Activated T-helper 17 cell treated with anti-CD3 and anti-CD28 coated beads, Interleukin-2, amount 50 U/mL, for 72 hours (primary cell): ENCODE measurements at regions not wholly inside any gene's neighbourhood (a gene's known extent, or its start where the extent isn't known, plus 50 kb on each side); places are given as distances from the start of the nearest gene placed in this dataset.

Experiments used
- ATAC-seq: fragments of 150-1000 bp; cut with Tn5 transposase; replicated peaks from 2 replicates; pipeline ENCODE4 v1.10.0; 2021; ENCODE audit warnings: mild to moderate bottlenecking, moderate library complexity
- H3K27ac Mint-ChIP-seq: one replicate; pipeline ENCODE4 v1.8.0; 2022; ENCODE audit warnings: mixed read lengths
- H3K27me3 Mint-ChIP-seq: one replicate; pipeline ENCODE4 v1.8.0; 2022; ENCODE audit warnings: mixed read lengths
- H3K36me3 Mint-ChIP-seq: one replicate; pipeline ENCODE4 v1.8.0; 2022; ENCODE audit warnings: low read depth, mild to moderate bottlenecking, mixed read lengths
- H3K4me1 Mint-ChIP-seq: one replicate; pipeline ENCODE4 v1.8.0; 2022; ENCODE audit warnings: mixed read lengths
- H3K4me3 Mint-ChIP-seq: one replicate; pipeline ENCODE4 v1.8.0; 2022; ENCODE audit warnings: mild to moderate bottlenecking, mixed read lengths
- H3K9me3 Mint-ChIP-seq: one replicate; pipeline ENCODE4 v1.8.0; 2022; ENCODE audit warnings: mixed read lengths

GRCh38 chr5:93010037-93010436 lies 571.0 kb downstream of the NR2F1-AS1 start:
- no peak overlapping the region for H3K4me3 Mint-ChIP-seq

DNA sequence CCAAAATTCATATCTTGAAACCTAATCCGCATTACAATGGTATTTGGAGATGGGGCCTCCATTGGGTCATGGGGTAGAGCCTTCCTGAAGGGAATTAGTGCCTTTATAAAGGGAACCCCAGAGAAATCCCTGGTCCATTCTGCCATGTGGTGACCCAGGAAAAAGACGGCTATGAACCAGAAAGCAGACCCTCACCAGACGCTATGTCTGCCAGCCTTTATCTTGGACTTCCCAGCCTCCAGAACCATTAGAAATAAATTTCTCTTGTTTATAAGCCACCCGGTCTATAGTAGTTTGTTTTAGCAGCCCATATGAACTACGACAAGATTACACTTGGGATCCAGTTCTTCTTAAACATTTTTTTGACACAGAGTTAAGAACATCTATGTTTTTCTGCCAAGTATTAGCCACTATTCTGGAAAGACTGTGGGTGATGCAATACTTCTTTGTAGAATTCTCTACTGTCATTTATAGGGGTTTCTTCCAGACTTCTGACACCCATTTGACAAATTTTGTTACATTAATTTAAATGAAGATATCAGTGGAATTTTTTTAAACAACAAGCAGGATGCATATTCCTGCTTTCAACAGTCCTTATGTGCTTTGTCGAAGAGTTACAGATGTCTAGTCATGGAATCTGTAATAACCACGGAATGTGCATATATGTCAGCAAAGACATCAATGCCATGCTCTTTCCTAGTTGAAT lies 572.4 kb downstream of the NR2F1-AS1 start:
- peaks cover 3% of the 10 kb centered on the region for H3K9me3 Mint-ChIP-seq
- no peak overlapping the region for H3K4me3 Mint-ChIP-seq
- ATAC-seq, result no peak

More at GRCh38 chr5:93010037-93010436, 571.0 kb downstream of the NR2F1-AS1 start:
- Mint-ChIP-seq H3K9me3 (peaks cover 3% of the 10 kb centered on the region), H3K27me3 (no peaks in the 10 kb centered on the region), H3K27ac (no peak overlapping the region), H3K4me1 (no peaks in the 10 kb centered on the region), H3K36me3 (no peaks in the 10 kb centered on the region)
- no peak for ATAC-seq

GRCh38 chr5:93006915-93007314 lies 574.1 kb downstream of the NR2F1-AS1 start:
- no peaks in the 10 kb centered on the region for H3K36me3 Mint-ChIP-seq
- no peak for ATAC-seq
- no peaks in the 10 kb centered on the region for H3K27me3 Mint-ChIP-seq
- no peak overlapping the region for H3K27ac Mint-ChIP-seq
- no peaks in the 10 kb centered on the region for H3K4me1 Mint-ChIP-seq
- H3K4me3 Mint-ChIP-seq, result no peak overlapping the region
- H3K9me3 Mint-ChIP-seq, result peaks cover 3% of the 10 kb centered on the region

More for the DNA sequence above, 572.4 kb downstream of the NR2F1-AS1 start:
- Mint-ChIP-seq H3K36me3 (no peaks in the 10 kb centered on the region), H3K4me1 (no peaks in the 10 kb centered on the region), H3K27me3 (no peaks in the 10 kb centered on the region), H3K27ac (no peak overlapping the region)

DNA sequence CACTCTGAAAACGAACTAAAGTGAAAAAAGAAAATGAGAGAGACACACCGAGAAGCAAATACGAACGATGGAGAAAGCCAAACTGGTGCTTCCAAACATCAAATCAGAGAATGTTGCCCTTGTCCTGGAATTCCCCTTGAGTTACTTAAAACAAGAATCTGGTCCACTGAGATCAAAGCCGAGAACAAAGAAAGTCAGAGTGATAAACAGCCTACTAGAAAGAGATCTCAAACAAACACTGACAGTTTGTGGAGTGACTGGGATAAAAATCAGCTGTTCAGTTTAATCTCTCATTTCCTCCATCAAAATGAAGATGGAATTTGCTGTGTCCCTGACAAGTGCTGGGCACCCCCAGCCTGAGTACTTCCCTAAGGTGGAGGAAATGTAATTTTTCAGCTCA lies 582.6 kb downstream of the NR2F1-AS1 start:
- no peaks in the 10 kb centered on the region for H3K36me3 Mint-ChIP-seq
- H3K4me3 Mint-ChIP-seq, result no peak overlapping the region
- peaks cover 9% of the 10 kb centered on the region for H3K9me3 Mint-ChIP-seq
- ATAC-seq, result no peak
- H3K27ac Mint-ChIP-seq, result no peak overlapping the region
- no peaks in the 10 kb centered on the region for H3K4me1 Mint-ChIP-seq
- no peaks in the 10 kb centered on the region for H3K27me3 Mint-ChIP-seq

GRCh38 chr5:92994392-92994791 lies 586.6 kb downstream of the NR2F1-AS1 start:
- no peaks in the 10 kb centered on the region for H3K36me3 Mint-ChIP-seq
- no peaks in the 10 kb centered on the region for H3K27me3 Mint-ChIP-seq
- no peak overlapping the region for H3K4me3 Mint-ChIP-seq
- ATAC-seq, result no peak
- H3K9me3 Mint-ChIP-seq, result peaks cover 10% of the 10 kb centered on the region
- H3K4me1 Mint-ChIP-seq, result no peaks in the 10 kb centered on the region
- no peak overlapping the region for H3K27ac Mint-ChIP-seq

DNA sequence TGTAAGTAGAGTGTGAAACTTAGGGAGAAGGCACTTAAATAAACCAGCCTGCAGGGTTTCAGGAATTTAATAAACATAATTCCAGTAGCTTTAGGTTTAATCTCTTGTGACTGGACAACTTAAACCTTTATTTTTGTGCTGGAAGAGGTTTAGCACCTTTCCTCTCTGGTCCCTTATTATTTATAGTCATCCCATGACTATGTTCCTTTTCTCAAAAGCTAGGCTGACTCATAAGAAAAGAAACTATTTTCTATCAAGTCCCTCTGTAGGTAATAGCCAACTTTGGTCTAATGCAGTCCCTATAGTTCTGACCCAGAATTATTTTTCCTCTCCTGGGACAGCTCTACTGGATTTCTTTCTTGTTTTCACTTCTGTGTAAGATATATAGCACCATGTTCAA lies 588.9 kb downstream of the NR2F1-AS1 start:
- Mint-ChIP-seq H3K9me3 (peaks cover 10% of the 10 kb centered on the region), H3K4me1 (no peaks in the 10 kb centered on the region), H3K27me3 (no peaks in the 10 kb centered on the region), H3K27ac (no peak overlapping the region), H3K4me3 (no peak overlapping the region), H3K36me3 (no peaks in the 10 kb centered on the region)
- no peak for ATAC-seq

- Mint-ChIP-seq H3K27ac (no peak overlapping the region), H3K4me3 (no peak overlapping the region), H3K9me3 (peaks cover 10% of the 10 kb centered on the region), H3K27me3 (no peaks in the 10 kb centered on the region), H3K36me3 (no peaks in the 10 kb centered on the region), H3K4me1 (no peaks in the 10 kb centered on the region)
- ATAC-seq, result no peak
Observed at GRCh38 chr5:92991581-92992067, 589.4 kb downstream of the NR2F1-AS1 start.

DNA sequence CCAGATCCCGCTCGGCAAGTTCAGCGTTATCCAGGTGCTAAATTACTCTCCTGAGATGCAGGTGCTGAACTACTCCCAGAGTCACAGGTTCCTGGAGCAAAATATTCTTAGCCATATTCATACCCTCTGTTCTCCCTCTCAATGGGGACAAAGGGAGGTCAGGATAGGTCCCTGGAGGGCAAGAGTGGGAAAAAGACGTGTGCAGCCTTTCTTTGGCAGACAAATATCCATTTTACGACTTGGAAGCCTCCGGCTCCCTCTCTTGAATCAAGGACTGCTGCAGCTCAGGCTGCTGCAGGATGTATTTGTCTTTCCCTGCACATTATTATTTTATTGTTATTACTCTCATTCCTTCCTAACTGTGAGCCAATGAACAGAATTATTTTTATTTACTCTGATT lies 590.2 kb downstream of the NR2F1-AS1 start:
- Mint-ChIP-seq H3K9me3 (peaks cover 10% of the 10 kb centered on the region), H3K27me3 (no peaks in the 10 kb centered on the region), H3K4me1 (no peaks in the 10 kb centered on the region), H3K27ac (no peak overlapping the region), H3K36me3 (no peaks in the 10 kb centered on the region), H3K4me3 (no peak overlapping the region)
- no peak for ATAC-seq

DNA sequence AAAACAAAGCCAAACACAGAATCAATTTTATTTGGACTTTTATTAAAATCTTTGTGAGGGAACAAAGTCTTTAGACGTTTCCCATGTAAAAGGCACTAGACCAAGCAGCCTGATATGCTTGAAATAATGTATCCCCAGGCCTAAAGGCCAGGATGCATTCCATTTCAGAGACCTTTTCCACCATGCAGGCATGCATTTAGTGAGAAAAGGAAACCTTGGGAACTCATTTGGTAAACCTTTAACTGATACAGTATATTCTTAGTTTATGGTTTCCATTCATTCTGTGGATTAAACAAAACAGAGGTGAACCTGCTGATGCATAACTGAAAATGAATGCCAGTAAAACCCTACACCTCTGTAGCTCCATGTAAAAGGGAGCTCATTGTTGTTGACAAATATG lies 600.0 kb downstream of the NR2F1-AS1 start:
- H3K36me3 Mint-ChIP-seq, result no peaks in the 10 kb centered on the region
- H3K4me1 Mint-ChIP-seq, result no peaks in the 10 kb centered on the region
- H3K4me3 Mint-ChIP-seq, result no peak overlapping the region
- H3K9me3 Mint-ChIP-seq, result peaks cover 12% of the 10 kb centered on the region
- H3K27ac Mint-ChIP-seq, result no peak overlapping the region
- no peaks in the 10 kb centered on the region for H3K27me3 Mint-ChIP-seq
- no peak for ATAC-seq

- H3K9me3 Mint-ChIP-seq, result peaks cover 12% of the 10 kb centered on the region
- H3K4me1 Mint-ChIP-seq, result no peaks in the 10 kb centered on the region
- H3K36me3 Mint-ChIP-seq, result no peaks in the 10 kb centered on the region
- no peak overlapping the region for H3K27ac Mint-ChIP-seq
- H3K4me3 Mint-ChIP-seq, result no peak overlapping the region
- ATAC-seq, result no peak
- no peaks in the 10 kb centered on the region for H3K27me3 Mint-ChIP-seq
Observed at GRCh38 chr5:92980491-92980890, 600.5 kb downstream of the NR2F1-AS1 start.

- Mint-ChIP-seq H3K4me3 (no peak overlapping the region), H3K27ac (no peak overlapping the region), H3K9me3 (peaks cover 9% of the 10 kb centered on the region), H3K27me3 (no peaks in the 10 kb centered on the region), H3K36me3 (no peaks in the 10 kb centered on the region), H3K4me1 (no peaks in the 10 kb centered on the region)
- ATAC-seq, result no peak
Observed at GRCh38 chr5:92979716-92980115, 601.3 kb downstream of the NR2F1-AS1 start.

- H3K4me1 Mint-ChIP-seq, result no peaks in the 10 kb centered on the region
- H3K36me3 Mint-ChIP-seq, result no peaks in the 10 kb centered on the region
- H3K9me3 Mint-ChIP-seq, result peaks cover 7% of the 10 kb centered on the region
- H3K4me3 Mint-ChIP-seq, result no peak overlapping the region
- no peak for ATAC-seq
- H3K27me3 Mint-ChIP-seq, result no peaks in the 10 kb centered on the region
- no peak overlapping the region for H3K27ac Mint-ChIP-seq
Observed at GRCh38 chr5:92977846-92978540, 603.0 kb downstream of the NR2F1-AS1 start.

GRCh38 chr5:92976156-92976555 lies 604.9 kb downstream of the NR2F1-AS1 start:
- Mint-ChIP-seq H3K9me3 (peaks cover 7% of the 10 kb centered on the region), H3K36me3 (no peaks in the 10 kb centered on the region), H3K4me1 (no peaks in the 10 kb centered on the region), H3K27ac (no peak overlapping the region), H3K27me3 (no peaks in the 10 kb centered on the region), H3K4me3 (no peak overlapping the region)
- no peak for ATAC-seq

- H3K27ac Mint-ChIP-seq, result no peak overlapping the region
- peaks cover 8% of the 10 kb centered on the region for H3K9me3 Mint-ChIP-seq
- no peaks in the 10 kb centered on the region for H3K4me1 Mint-ChIP-seq
- ATAC-seq, result no peak
- no peaks in the 10 kb centered on the region for H3K36me3 Mint-ChIP-seq
- no peak overlapping the region for H3K4me3 Mint-ChIP-seq
- no peaks in the 10 kb centered on the region for H3K27me3 Mint-ChIP-seq
Observed at GRCh38 chr5:92969781-92970237, 611.2 kb downstream of the NR2F1-AS1 start.

DNA sequence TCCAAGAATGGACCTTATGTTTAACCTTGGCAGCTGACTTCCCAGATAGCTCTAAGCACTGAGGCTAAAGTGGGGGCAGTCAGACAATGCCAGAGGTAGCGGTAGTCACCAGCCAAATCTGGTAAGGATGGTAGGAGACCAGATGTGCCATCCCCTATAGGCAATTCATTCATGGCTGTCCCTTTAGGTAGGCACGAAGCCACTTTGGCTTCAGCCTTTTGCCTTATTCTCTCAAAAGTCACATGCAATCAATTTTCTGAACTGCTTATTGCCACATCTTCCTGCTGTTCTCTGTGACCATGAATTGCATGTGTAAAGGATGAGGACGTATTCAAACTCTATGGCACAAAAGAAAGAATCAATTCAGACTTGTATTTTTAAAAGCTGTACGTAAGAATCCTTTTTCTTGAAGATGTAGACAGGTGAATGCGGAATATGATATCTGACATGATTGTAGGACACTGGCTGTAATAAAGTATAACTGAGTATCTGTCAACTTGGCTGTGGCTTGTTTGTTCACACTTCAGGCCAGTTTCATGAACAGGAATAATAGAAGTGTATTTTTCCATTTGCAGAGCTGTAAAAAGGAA lies 611.7 kb downstream of the NR2F1-AS1 start:
- Mint-ChIP-seq H3K36me3 (no peaks in the 10 kb centered on the region), H3K27ac (no peak overlapping the region), H3K27me3 (no peaks in the 10 kb centered on the region), H3K4me1 (no peaks in the 10 kb centered on the region), H3K4me3 (no peak overlapping the region), H3K9me3 (peaks cover 5% of the 10 kb centered on the region)
- no peak for ATAC-seq
